HepG2 (cell line): ENCODE measurements at regions not wholly inside any gene's neighbourhood (a gene's known extent, or its start where the extent isn't known, plus 50 kb on each side); places are given as distances from the start of the nearest gene placed in this dataset.

ENCODE experiments used
- ATAC-seq: fragments of 200-7000 bp; cut with Tn5 transposase; 3 replicates; pipeline ENCODE4 v1.9.1; 2020; ENCODE audit warnings: mild to moderate bottlenecking, moderate library complexity
- BruUV-seq: library from RNA; stranded (reverse); fragments of 400-500 nt; replicated peaks from 2 replicates; lab custom pipeline; 2021; lab: Mats Ljungman, UMichigan
- CTCF ChIA-PET: fragments of 300-600 bp; formaldehyde crosslinking; extraction: SDS; loops from one replicate; lab custom pipeline; 2021; ENCODE audit warnings: low total read pairs, inconsistent platforms, low intra/inter-chr PET ratio; lab: Yijun Ruan, JAX
- POLR2A ChIA-PET: fragments of 350-600 bp; sonication (Branson Sonifier 250); formaldehyde crosslinking; loops from one replicate; lab custom pipeline; 2020; ENCODE audit warnings: antibody characterized with exemption, inconsistent platforms; lab: Yijun Ruan, JAX
- DNase-seq: peaks from one replicate; pipeline ENCODE4 v3.0.0-alpha.2; 2015; ENCODE audit warnings: low spot score
- FAIRE-seq: peaks from 3 replicates; lab custom pipeline; 2011; peaks lifted over from hg19 to GRCh38; lab: Jason Lieb, UNC
- H2AFZ ChIP-seq: one replicate; pipeline ENCODE4 v1.6.1; 2011; ENCODE audit warnings: low read length, inconsistent platforms
- H3K27ac ChIP-seq: fragments of 300-600 bp; 3 replicates; pipeline ENCODE4 v1.8.0; 2011; ENCODE audit warnings: mixed run types, mild to moderate bottlenecking, mixed read lengths, low read length, inconsistent platforms; ENCODE audit not compliant: insufficient read depth; ENCODE audit errors: extremely low read length
- H3K27me3 ChIP-seq, 2 experiments: fragments of 200-600 bp in 1 of 2; 2 replicates in 1 of 2; 3 replicates in 1 of 2; pipeline versions ENCODE4 v1.6.0 to v1.8.0; 2011; ENCODE audit warnings: low read length in 2 of 2, mild to moderate bottlenecking in 2 of 2, moderate library complexity in 2 of 2, inconsistent platforms in 1 of 2; ENCODE audit not compliant: insufficient read depth in 2 of 2, control insufficient read depth in 1 of 2
- H3K36me3 ChIP-seq, 2 experiments: fragments of 200-600 bp in 1 of 2; replicated peaks in 1 of 2; 2 replicates in 1 of 2; 3 replicates in 1 of 2; pipeline versions ENCODE4 v1.5.1 to v1.8.0; 2011; ENCODE audit warnings: low read length in 2 of 2, inconsistent platforms in 1 of 2; ENCODE audit not compliant: insufficient read depth in 2 of 2, control insufficient read depth in 1 of 2
- H3K4me1 ChIP-seq: 2 replicates; pipeline ENCODE4 v1.5.1; 2012; ENCODE audit warnings: low read length, inconsistent platforms; ENCODE audit not compliant: insufficient read depth
- H3K4me2 ChIP-seq: 2 replicates; pipeline ENCODE4 v1.6.0; 2011; ENCODE audit warnings: low read depth, low read length, inconsistent platforms
- H3K4me3 ChIP-seq, 3 experiments: fragments of 200-600 bp in 1 of 3; sonication (generic), shearing (Covaris generic) in 1 of 3; replicated peaks in 1 of 3; 2 replicates each; pipeline ENCODE4 v1.5.1; 2011 to 2016; ENCODE audit warnings: low read length in 3 of 3, inconsistent platforms in 2 of 3, low read depth in 2 of 3, mild to moderate bottlenecking in 2 of 3, control low read depth in 1 of 3, mixed read lengths in 1 of 3; ENCODE audit not compliant: insufficient read depth in 1 of 3
- H3K79me2 ChIP-seq: one replicate; pipeline ENCODE4 v1.6.1; 2011; ENCODE audit warnings: low read length, inconsistent platforms; ENCODE audit not compliant: insufficient read depth
- H3K9ac ChIP-seq: 2 replicates; pipeline ENCODE4 v1.6.0; 2011; ENCODE audit warnings: mild to moderate bottlenecking, low read depth, low read length, inconsistent platforms; ENCODE audit not compliant: insufficient read depth
- H3K9me3 ChIP-seq: 2 replicates; pipeline ENCODE4 v1.5.1; 2012; ENCODE audit warnings: mild to moderate bottlenecking, low read length
- H4K20me1 ChIP-seq: 2 replicates; pipeline ENCODE4 v1.6.0; 2011; ENCODE audit warnings: inconsistent platforms, mild to moderate bottlenecking, low read length, moderate library complexity; ENCODE audit not compliant: insufficient read depth
- NR2C2 ChIP-seq: sonication (generic); formaldehyde crosslinking; IDR thresholded peaks from 2 replicates; pipeline ENCODE4 v1.4.0; 2020; ENCODE audit warnings: missing genetic modification reagents, mild to moderate bottlenecking, moderate library complexity, borderline replicate concordance
- ZSCAN22 ChIP-seq: sonication (generic); formaldehyde crosslinking; IDR thresholded peaks from 2 replicates; pipeline ENCODE4 v1.4.0; 2020; ENCODE audit warnings: mild to moderate bottlenecking, missing genetic modification reagents
- ZSCAN31 ChIP-seq: sonication (generic); formaldehyde crosslinking; IDR thresholded peaks from 2 replicates; pipeline ENCODE4 v1.5.0; 2020; ENCODE audit warnings: low read depth, mild to moderate bottlenecking, missing genetic modification reagents
- WGBS: methylation state at CpG from one replicate; pipeline ENCODE4 v1.1.6; 2017; ENCODE audit warnings: low lambda C conversion rate; 5-methylcytosine and 5-hydroxymethylcytosine counted together
- in situ Hi-C: cut with HindIII; loops from 2 replicates; pipeline ENCODE4 v1.10.0; 2017; ENCODE audit warnings: low pct_unique_long_range_greater_than_20kb; ENCODE audit not compliant: extremely low pct_ligation_motif_present
- intact Hi-C: fragments of 100-400 bp; cut with micrococcal nuclease; formaldehyde crosslinking; loops from one replicate; pipeline ENCODE4 v1.10.0; 2022; ENCODE audit not compliant: unreplicated experiment
- TF ChIP-seq, protein P1 (sequence below): sonication (generic); formaldehyde crosslinking; IDR thresholded peaks from 2 replicates; pipeline ENCODE4 v1.5.1; 2020; ENCODE audit warnings: mild to moderate bottlenecking, moderate library complexity, missing genetic modification reagents

DNA sequence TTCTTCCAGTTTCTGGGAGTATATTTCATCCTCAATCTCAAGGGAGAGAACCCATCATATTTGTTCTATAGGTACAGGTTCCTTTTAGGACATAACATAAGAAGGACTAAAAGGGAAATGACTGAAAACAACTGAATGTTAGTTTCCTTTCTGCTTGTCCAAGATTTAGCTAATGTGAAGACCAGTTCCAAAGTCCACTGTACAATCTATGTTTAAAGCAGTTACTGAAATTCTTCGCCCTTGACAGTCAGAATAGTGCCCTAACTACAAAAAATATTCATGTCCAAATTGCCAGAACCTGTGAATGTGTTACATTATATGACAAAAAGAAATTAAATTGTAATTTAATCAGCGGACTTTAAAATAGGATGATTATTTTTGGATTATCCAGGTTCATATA is 466.3 kb upstream of the SETBP1 start:
- H3K9me3 ChIP-seq: peaks cover 60% of the 10 kb centered on the region
- H3K27me3 ChIP-seq: no peaks in the 10 kb centered on the region
- no peaks in the 10 kb centered on the region for H3K36me3 ChIP-seq
- H3K4me1 ChIP-seq: no peaks in the 10 kb centered on the region
- no peak overlapping the region for H3K4me2 ChIP-seq
- in situ Hi-C loops: no loop called here
- H4K20me1 ChIP-seq: no peaks in the 10 kb centered on the region
- FAIRE-seq (no peak), ATAC-seq (no peak), DNase-seq (no peak)
- H3K79me2 ChIP-seq: no peaks in the 10 kb centered on the region
- H3K27ac ChIP-seq: no peak overlapping the region
- TF ChIP-seq NR2C2 (CRISPR knock-in tag): no peak
- TF ChIP-seq, all 625 proteins: peak for 0
- no peak overlapping the region for H3K9ac ChIP-seq
- intact Hi-C loops: no loop called here
- ChIA-PET POLR2A (no interaction called here), CTCF (no interaction called here)
- no peak overlapping the region for H2AFZ ChIP-seq
- BruUV-seq: no TSS peak
- 3% methylated on average over 2 of the region's 2 CpGs for WGBS
- no peak overlapping the region for H3K4me3 ChIP-seq

DNA sequence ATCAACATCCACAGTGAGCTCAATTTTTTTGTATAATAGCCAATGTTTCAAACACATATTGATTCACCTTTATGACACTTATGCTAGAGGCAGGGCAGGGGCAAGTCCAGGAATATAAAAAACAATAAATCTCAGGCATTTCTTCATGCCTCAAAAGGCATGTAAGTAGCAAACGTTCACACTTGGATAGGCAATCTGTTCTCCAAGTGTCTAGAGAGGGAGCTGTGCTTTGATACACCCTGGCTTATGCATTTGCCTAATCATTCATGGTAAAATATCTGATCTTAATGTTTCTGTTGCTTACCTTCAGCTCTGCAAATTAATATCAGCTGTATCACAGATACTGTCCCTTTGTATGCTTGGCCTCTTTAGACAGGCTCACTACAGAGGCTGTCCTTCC is 464.5 kb upstream of the SETBP1 start:
- WGBS: 0% methylated on average over 1 of the region's 1 CpG
- Histone ChIP-seq H3K9me3 (peaks cover 53% of the 10 kb centered on the region), H3K36me3 (no peaks in the 10 kb centered on the region), H3K27ac (no peak overlapping the region), H3K4me3 (no peak overlapping the region), H3K79me2 (no peaks in the 10 kb centered on the region), H4K20me1 (no peaks in the 10 kb centered on the region), H3K27me3 (no peaks in the 10 kb centered on the region), H2AFZ (no peak overlapping the region), H3K4me1 (no peaks in the 10 kb centered on the region), H3K9ac (no peak overlapping the region), H3K4me2 (no peak overlapping the region)
- intact Hi-C loops (no loop called here), in situ Hi-C loops (no loop called here)
- no TSS peak for BruUV-seq
- CTCF ChIA-PET: no interaction called here
- ATAC-seq (no peak), DNase-seq (no peak), FAIRE-seq (no peak)
- POLR2A ChIA-PET: no interaction called here
- TF ChIP-seq ZSCAN31 (CRISPR knock-in tag): no peak
- TF ChIP-seq, protein P1, sequence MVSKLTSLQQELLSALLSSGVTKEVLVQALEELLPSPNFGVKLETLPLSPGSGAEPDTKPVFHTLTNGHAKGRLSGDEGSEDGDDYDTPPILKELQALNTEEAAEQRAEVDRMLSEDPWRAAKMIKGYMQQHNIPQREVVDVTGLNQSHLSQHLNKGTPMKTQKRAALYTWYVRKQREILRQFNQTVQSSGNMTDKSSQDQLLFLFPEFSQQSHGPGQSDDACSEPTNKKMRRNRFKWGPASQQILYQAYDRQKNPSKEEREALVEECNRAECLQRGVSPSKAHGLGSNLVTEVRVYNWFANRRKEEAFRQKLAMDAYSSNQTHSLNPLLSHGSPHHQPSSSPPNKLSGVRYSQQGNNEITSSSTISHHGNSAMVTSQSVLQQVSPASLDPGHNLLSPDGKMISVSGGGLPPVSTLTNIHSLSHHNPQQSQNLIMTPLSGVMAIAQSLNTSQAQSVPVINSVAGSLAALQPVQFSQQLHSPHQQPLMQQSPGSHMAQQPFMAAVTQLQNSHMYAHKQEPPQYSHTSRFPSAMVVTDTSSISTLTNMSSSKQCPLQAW (CRISPR knock-in tag): no peak
- TF ChIP-seq ZSCAN22 (CRISPR knock-in tag): no peak
